IMR-90 (cell line): ENCODE measurements at regions not wholly inside any gene's neighbourhood (a gene's known extent, or its start where the extent isn't known, plus 50 kb on each side); places are given as distances from the start of the nearest gene placed in this dataset.

Experiments
- ATAC-seq: fragments of 200-7000 bp; cut with Tn5 transposase; 2 replicates; pipeline ENCODE4 v1.9.1; 2020; ENCODE audit warnings: low read depth, mild to moderate bottlenecking, moderate library complexity
- BruUV-seq: library from RNA; stranded (reverse); fragments of 400-500 nt; replicated peaks from 2 replicates; lab custom pipeline; 2021; lab: Mats Ljungman, UMichigan
- CTCF ChIA-PET: fragments of 300-600 bp; formaldehyde crosslinking; extraction: SDS; loops from one replicate; lab custom pipeline; 2021; ENCODE audit warnings: antibody characterized with exemption; lab: Yijun Ruan, JAX
- POLR2A ChIA-PET: fragments of 300-600 bp; sonication (Branson Sonifier 250); formaldehyde crosslinking; loops from one replicate; lab custom pipeline; 2022; ENCODE audit warnings: antibody characterized with exemption; ENCODE audit not compliant: unreplicated experiment; lab: Charles Lee
- DNase-seq: peaks from one replicate; pipeline ENCODE4 v3.0.0; 2013
- H2AFZ ChIP-seq: replicated peaks from 2 replicates; pipeline ENCODE3; 2013; ENCODE audit warnings: low read length, mild to moderate bottlenecking; ENCODE audit not compliant: poor library complexity
- H2AK5ac ChIP-seq: 2 replicates; pipeline ENCODE4 v1.6.1; 2013; ENCODE audit warnings: low read depth, low read length, inconsistent platforms
- H2AK9ac ChIP-seq: replicated peaks from 2 replicates; pipeline ENCODE3; 2013; ENCODE audit warnings: mild to moderate bottlenecking, low read depth, low read length, moderate library complexity; ENCODE audit not compliant: poor library complexity
- H2BK120ac ChIP-seq: 2 replicates; pipeline ENCODE4 v1.6.1; 2013; ENCODE audit warnings: low read depth, low read length, inconsistent platforms
- H2BK15ac ChIP-seq: 3 replicates; pipeline ENCODE4 v1.6.1; 2013; ENCODE audit warnings: low read depth, low read length, inconsistent platforms
- H2BK20ac ChIP-seq: 2 replicates; pipeline ENCODE4 v1.6.1; 2013; ENCODE audit warnings: low read depth, mild to moderate bottlenecking, inconsistent platforms, low read length, moderate library complexity
- H2BK5ac ChIP-seq: 2 replicates; pipeline ENCODE4 v1.6.1; 2013; ENCODE audit warnings: mild to moderate bottlenecking, low read depth, low read length, inconsistent platforms; ENCODE audit not compliant: poor library complexity, severe bottlenecking
- H3K14ac ChIP-seq: replicated peaks from 2 replicates; pipeline ENCODE4 v1.6.1; 2013; ENCODE audit warnings: low read depth, low read length, inconsistent platforms
- H3K18ac ChIP-seq: 2 replicates; pipeline ENCODE4 v1.6.1; 2013; ENCODE audit warnings: low read depth, low read length, control low read depth
- H3K23ac ChIP-seq: 2 replicates; pipeline ENCODE4 v1.6.1; 2013; ENCODE audit warnings: low read depth, low read length, inconsistent platforms
- H3K27ac ChIP-seq: 2 replicates; pipeline ENCODE4 v1.5.1; 2013; ENCODE audit warnings: mild to moderate bottlenecking, control low read depth, low read length; ENCODE audit not compliant: insufficient read depth
- H3K27me3 ChIP-seq: 2 replicates; pipeline ENCODE4 v1.6.1; 2013; ENCODE audit warnings: low read length; ENCODE audit not compliant: control insufficient read depth, insufficient read depth
- H3K36me3 ChIP-seq: 2 replicates; pipeline ENCODE4 v1.6.1; 2013; ENCODE audit warnings: low read length, mixed read lengths; ENCODE audit not compliant: control insufficient read depth, insufficient read depth
- H3K4ac ChIP-seq: 2 replicates; pipeline ENCODE4 v1.6.1; 2013; ENCODE audit warnings: low read depth, low read length, inconsistent platforms
- H3K4me1 ChIP-seq: 2 replicates; pipeline ENCODE4 v1.6.1; 2013; ENCODE audit warnings: low read length, mixed read lengths; ENCODE audit not compliant: control insufficient read depth, insufficient read depth
- H3K4me2 ChIP-seq: 2 replicates; pipeline ENCODE4 v1.6.1; 2013; ENCODE audit warnings: low read depth, mild to moderate bottlenecking, control low read depth, low read length, moderate library complexity
- H3K4me3 ChIP-seq: 2 replicates; pipeline ENCODE4 v1.5.1; 2013; ENCODE audit warnings: low read depth, mild to moderate bottlenecking, control low read depth, low read length, moderate library complexity; ENCODE audit not compliant: insufficient read depth
- H3K56ac ChIP-seq: 2 replicates; pipeline ENCODE4 v1.6.1; 2013; ENCODE audit warnings: low read length, inconsistent platforms; ENCODE audit not compliant: insufficient read depth; ENCODE audit errors: extremely low read depth
- H3K79me1 ChIP-seq, 2 experiments: 2 replicates each; pipeline ENCODE4 v1.6.1; 2013; ENCODE audit warnings: low read length in 2 of 2, inconsistent platforms in 1 of 2, low read depth in 1 of 2
- H3K9ac ChIP-seq: 2 replicates; pipeline ENCODE4 v1.6.1; 2013; ENCODE audit warnings: low read depth, low read length, control low read depth
- H3K9me1 ChIP-seq: 2 replicates; pipeline ENCODE4 v1.6.1; 2013; ENCODE audit warnings: low read length, inconsistent platforms; ENCODE audit not compliant: insufficient read depth
- H3K9me3 ChIP-seq: 2 replicates; pipeline ENCODE4 v1.6.1; 2013; ENCODE audit warnings: low read length; ENCODE audit not compliant: control insufficient read depth, insufficient read depth
- H4K20me1 ChIP-seq: 2 replicates; pipeline ENCODE4 v1.6.1; 2013; ENCODE audit warnings: low read length, inconsistent platforms; ENCODE audit not compliant: insufficient read depth
- H4K5ac ChIP-seq: 2 replicates; pipeline ENCODE4 v1.6.1; 2013; ENCODE audit warnings: mild to moderate bottlenecking, low read depth, low read length, control low read depth
- H4K8ac ChIP-seq, 2 experiments: 2 replicates each; pipeline ENCODE4 v1.6.1; 2013; ENCODE audit warnings: low read depth in 2 of 2, low read length in 2 of 2, control low read depth in 1 of 2, inconsistent platforms in 1 of 2
- H4K91ac ChIP-seq: 2 replicates; pipeline ENCODE4 v1.6.1; 2013; ENCODE audit warnings: low read depth, low read length, inconsistent platforms; ENCODE audit not compliant: insufficient read depth
- CHD1 ChIP-seq: IDR thresholded peaks from 2 replicates; pipeline ENCODE4 v1.6.1; 2012; ENCODE audit warnings: low read depth, low read length, improper control_type of control experiment
- CTCF ChIP-seq: conservative IDR thresholded peaks from 2 replicates; pipeline ENCODE4 v1.5.1; 2012; ENCODE audit warnings: mild to moderate bottlenecking, low read depth, low read length, improper control_type of control experiment
- FOS ChIP-seq: fragments of 150-350 bp; IDR thresholded peaks from 2 replicates; pipeline ENCODE4 v1.6.1; 2016; ENCODE audit warnings: low read depth, low read length
- MAZ ChIP-seq: IDR thresholded peaks from 2 replicates; pipeline ENCODE4 v1.6.1; 2012; ENCODE audit warnings: low read depth, mild to moderate bottlenecking, low read length, improper control_type of control experiment, moderate library complexity, borderline replicate concordance
- MXI1 ChIP-seq: IDR thresholded peaks from 2 replicates; pipeline ENCODE4 v1.6.1; 2012; ENCODE audit warnings: low read depth, mild to moderate bottlenecking, low read length, moderate library complexity, borderline replicate concordance
- POLR2A ChIP-seq: IDR thresholded peaks from 2 replicates; pipeline ENCODE4 v1.6.1; 2012; ENCODE audit warnings: mild to moderate bottlenecking, low read depth, low read length
- RCOR1 ChIP-seq: IDR thresholded peaks from 2 replicates; pipeline ENCODE4 v1.6.1; 2012; ENCODE audit warnings: mild to moderate bottlenecking, low read length, improper control_type of control experiment; ENCODE audit not compliant: insufficient replicate concordance
- RFX5 ChIP-seq: IDR thresholded peaks from 2 replicates; pipeline ENCODE4 v1.8.0; 2012; ENCODE audit warnings: low read depth, mild to moderate bottlenecking, low read length, moderate library complexity
- SMC3 ChIP-seq: fragments of 150-350 bp; IDR thresholded peaks from 2 replicates; pipeline ENCODE4 v1.6.1; 2016; ENCODE audit warnings: low read depth, mild to moderate bottlenecking, antibody characterized with exemption, low read length, moderate library complexity
- WGBS, 2 experiments: methylation state at CpG; one replicate each; pipeline versions ENCODE4 v1.1.5 to v1.1.7; 2013; ENCODE audit warnings: missing lambda C conversion rate in 2 of 2; ENCODE audit not compliant: insufficient read length in 1 of 2; ENCODE audit errors: extremely low coverage in 2 of 2; 5-methylcytosine and 5-hydroxymethylcytosine counted together
- dilution Hi-C: fragments of 300-500 bp; cut with HindIII; formaldehyde crosslinking; loops from one replicate; pipeline ENCODE4 v1.14.3; 2018; ENCODE audit warnings: low sequenced_read_pairs; ENCODE audit not compliant: unreplicated experiment
- in situ Hi-C: fragments of 300-500 bp; cut with MboI; formaldehyde crosslinking; loops from 3 replicates; pipeline ENCODE4 v1.14.3; 2019; ENCODE audit warnings: low sequenced_read_pairs, inconsistent platforms, mixed read lengths
- intact Hi-C: fragments of 100-400 bp; cut with micrococcal nuclease; formaldehyde crosslinking; loops from 2 replicates; pipeline ENCODE4 v1.10.0; 2022
- TF ChIP-seq, protein P1 (sequence below): fragments of 150-350 bp; IDR thresholded peaks from 2 replicates; pipeline ENCODE4 v1.6.1; 2016; ENCODE audit warnings: low read depth, mild to moderate bottlenecking, low read length, moderate library complexity, borderline replicate concordance

DNA sequence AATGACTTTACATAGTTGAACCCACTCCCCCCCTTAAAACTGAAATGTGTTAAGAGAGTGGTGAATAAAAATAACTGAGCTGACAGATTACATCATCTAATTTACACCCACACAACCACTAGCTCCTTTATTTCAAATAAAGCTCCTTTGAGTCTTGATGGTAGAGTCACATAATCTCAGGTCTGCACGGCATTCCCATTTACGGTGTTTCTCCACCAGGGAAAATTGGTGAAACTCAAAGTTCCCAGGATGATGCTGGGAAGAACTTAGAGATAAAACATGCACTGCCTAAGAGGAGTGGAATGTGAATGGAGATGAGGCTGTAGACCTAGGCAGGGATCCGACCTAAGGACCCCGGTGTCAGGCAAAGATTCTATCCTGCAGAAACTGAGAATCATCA, 727.8 kb upstream of the ADAMTS5 start:
- H3K27me3 ChIP-seq: no peaks in the 10 kb centered on the region
- peaks cover under 1% of the 10 kb centered on the region; the same call in 1 of the 2 replicates for H3K9me3 ChIP-seq
- ChIA-PET POLR2A (no interaction called here), CTCF (interaction anchor here (0.6 to 0.7 kb wide), 2 partner anchors 13 to 823 kb away, joined by 3 read pairs; no protein-coding TSS in a partner anchor)
- BruUV-seq: no TSS peak
- no peak overlapping the region for H2BK5ac ChIP-seq
- H3K18ac ChIP-seq: peak overlapping the region; percentile 89; the same call in 1 of the 2 replicates
- H3K4me2 ChIP-seq: no peak overlapping the region
- dilution Hi-C loops: no loop called here
- no peaks in the 10 kb centered on the region for H3K36me3 ChIP-seq
- H3K14ac ChIP-seq: peak overlapping the region; percentile 58
- H3K27ac ChIP-seq: no peak overlapping the region
- H4K8ac ChIP-seq: peak overlapping the region in 1 of 2 experiments; percentile 69; a peak in 2 of 4 replicates
- in situ Hi-C loops: no loop called here
- H2BK120ac ChIP-seq: peak overlapping the region; percentile 47
- no peaks in the 10 kb centered on the region for H3K9me1 ChIP-seq
- no peak overlapping the region for H3K56ac ChIP-seq
- peak overlapping the region; percentile 38; the same call in 1 of the 2 replicates for H4K91ac ChIP-seq
- WGBS, 2 experiments: no CpG with 5 or more reads among the region's 4 CpGs
- H2AK9ac ChIP-seq: no peak overlapping the region
- no peaks in the 10 kb centered on the region for H4K20me1 ChIP-seq
- H3K4me3 ChIP-seq: no peak overlapping the region
- intact Hi-C loops: loop anchor here (5.0 kb wide), 1 partner anchor 477 kb away; no protein-coding TSS in a partner anchor
- TF ChIP-seq POLR2A (no peak), SMC3 (no peak), MXI1 (no peak), FOS (no peak), RCOR1 (no peak), RFX5 (no peak), MAZ (no peak), CTCF (no peak), CHD1 (no peak)
- TF ChIP-seq, protein P1, sequence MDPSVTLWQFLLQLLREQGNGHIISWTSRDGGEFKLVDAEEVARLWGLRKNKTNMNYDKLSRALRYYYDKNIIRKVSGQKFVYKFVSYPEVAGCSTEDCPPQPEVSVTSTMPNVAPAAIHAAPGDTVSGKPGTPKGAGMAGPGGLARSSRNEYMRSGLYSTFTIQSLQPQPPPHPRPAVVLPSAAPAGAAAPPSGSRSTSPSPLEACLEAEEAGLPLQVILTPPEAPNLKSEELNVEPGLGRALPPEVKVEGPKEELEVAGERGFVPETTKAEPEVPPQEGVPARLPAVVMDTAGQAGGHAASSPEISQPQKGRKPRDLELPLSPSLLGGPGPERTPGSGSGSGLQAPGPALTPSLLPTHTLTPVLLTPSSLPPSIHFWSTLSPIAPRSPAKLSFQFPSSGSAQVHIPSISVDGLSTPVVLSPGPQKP: no peak
- peak overlapping the region; percentile 0 for H2AFZ ChIP-seq
- peaks cover 8% of the 10 kb centered on the region; the same call in 1 of the 2 replicates for H3K4me1 ChIP-seq
- peak overlapping the region; percentile 20 for H2AK5ac ChIP-seq
- peak overlapping the region; percentile 79; the same call in 1 of the 3 replicates for H2BK15ac ChIP-seq
- no peak for ATAC-seq
- H3K23ac ChIP-seq: 0 out of 2 replicates have a peak overlapping the region, but pooled peaks have one; percentile 33
- H3K9ac ChIP-seq: no peak overlapping the region
- H3K4ac ChIP-seq: peak overlapping the region; percentile 50; the same call in 1 of the 2 replicates
- H4K5ac ChIP-seq: peak overlapping the region; percentile 93; the same call in 1 of the 2 replicates
- H2BK20ac ChIP-seq: peak overlapping the region; percentile 82
- DNase-seq: no peak
- H3K79me1 ChIP-seq: no peaks in the 10 kb centered on the region
